ENCODE measurements at regions not wholly inside any gene's neighbourhood (a gene's known extent, or its start where the extent isn't known, plus 50 kb on each side); places are given as distances from the start of the nearest gene placed in this dataset.

DNA sequence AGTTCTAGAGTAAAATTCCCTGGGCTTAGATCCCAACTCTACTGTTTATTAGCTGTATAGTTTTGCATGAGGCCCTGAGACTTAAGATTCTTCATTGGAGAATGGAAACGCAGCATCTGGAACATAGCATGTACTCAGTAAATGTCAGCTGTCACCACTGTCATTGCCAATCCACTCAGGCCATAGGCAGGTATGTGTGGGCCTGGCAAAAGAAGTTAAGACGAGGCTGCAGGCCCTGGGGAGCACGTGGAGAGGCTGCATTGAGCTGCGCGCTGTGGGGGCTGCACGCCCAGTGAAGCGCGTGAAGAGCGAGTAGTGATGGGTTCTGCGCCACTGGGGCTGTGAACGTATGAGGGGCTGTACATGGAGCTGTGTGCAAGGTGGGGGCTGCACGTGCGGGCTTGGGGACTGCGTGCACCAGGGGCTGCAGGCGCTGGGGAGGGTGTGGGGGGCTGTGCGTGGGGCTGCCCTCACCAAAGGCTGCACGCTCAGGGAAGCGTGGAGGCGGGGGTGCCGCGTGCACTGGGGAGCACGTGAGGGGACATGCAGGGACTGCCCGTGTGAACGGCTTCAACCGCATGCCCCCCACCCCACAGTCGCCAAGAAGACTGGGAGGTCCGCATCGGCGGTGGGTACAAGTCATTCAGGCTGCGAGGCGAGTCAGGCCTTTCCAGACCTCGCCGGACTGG lies 85.5 kb downstream of the PRR15 start:
- no peaks in the 10 kb centered on the region for H3K36me3 ChIP-seq (ENCODE audit: control insufficient read depth in 2 of 4, insufficient read depth in 4 of 4, low read length in 3 of 4)
- no peak overlapping the region for H2BK12ac ChIP-seq (ENCODE audit: low read depth, low read length)
- no peak overlapping the region for H4K91ac ChIP-seq (replicated peaks; ENCODE audit: insufficient read length, low read length)
- no peak overlapping the region for H2BK20ac ChIP-seq (ENCODE audit: low read length)
- H4K5ac ChIP-seq (ENCODE audit: insufficient read length, low read depth, low read length), result no peak overlapping the region
- no peak overlapping the region for H3K18ac ChIP-seq (ENCODE audit: extremely low read depth, low read length)
- FAIRE-seq (no peak), DNase-seq (ENCODE audit: low read depth in 1 of 2, low spot score in 2 of 2) (no peak)
- POLR2A ChIA-PET (ENCODE audit: partially characterized antibody), result no interaction called here
- no peak overlapping the region for H3K56ac ChIP-seq (replicated peaks; ENCODE audit: insufficient read length, low read depth, low read length)
- H3K79me1 ChIP-seq (ENCODE audit: low read depth, low read length), result no peaks in the 10 kb centered on the region; the same call in 1 of the 2 replicates
- no peak overlapping the region for H3K27ac ChIP-seq (ENCODE audit: low read depth, low read length)
- H3K23me2 ChIP-seq (ENCODE audit: low read depth, low read length), result no peaks in the 10 kb centered on the region
- CTCF ChIA-PET (ENCODE audit: partially characterized antibody), result interaction anchor here (2.6 to 2.9 kb wide), 2 partner anchors 14 to 19 kb away, joined by 5 to 10 read pairs; no protein-coding TSS in a partner anchor
- H3K9me3 ChIP-seq (ENCODE audit: insufficient read depth in 2 of 2, low read depth in 1 of 2, low read length in 1 of 2), result no peaks in the 10 kb centered on the region
- no peak overlapping the region for H3K4ac ChIP-seq (replicated peaks; ENCODE audit: insufficient read length, low read depth, low read length)
- no peak overlapping the region for H2AK5ac ChIP-seq (ENCODE audit: low read depth, low read length)
- no peak overlapping the region for H3K23ac ChIP-seq (ENCODE audit: insufficient read length)
- H2BK120ac ChIP-seq (replicated peaks; ENCODE audit: low read depth, low read length), result no peak overlapping the region
- H4K8ac ChIP-seq (ENCODE audit: extremely low read depth, insufficient read depth, low read length), result no peak overlapping the region
- no peaks in the 10 kb centered on the region for H3K79me2 ChIP-seq (ENCODE audit: control insufficient read depth in 1 of 2, insufficient read depth in 2 of 2, low read length in 2 of 2)
- H2BK5ac ChIP-seq (ENCODE audit: low read depth, low read length), result no peak overlapping the region
- peaks cover 0 to 3% of the 10 kb centered on the region in 2 experiments for H4K20me1 ChIP-seq (replicated peaks in 1 of 2; ENCODE audit: control insufficient read depth in 1 of 2, insufficient read depth in 2 of 2, low read length in 2 of 2)
- H3K4me1 ChIP-seq (replicated peaks in 1 of 4; ENCODE audit: control insufficient read depth in 3 of 4, insufficient read depth in 4 of 4, low read length in 3 of 4), result no peaks in the 10 kb centered on the region
- H3K27me3 ChIP-seq (replicated peaks in 1 of 4; ENCODE audit: control insufficient read depth in 3 of 4, extremely low read depth in 1 of 4, insufficient read depth in 3 of 4, low read length in 3 of 4), result no peaks in the 10 kb centered on the region
- no peak overlapping the region for H3K4me2 ChIP-seq (ENCODE audit: insufficient read depth in 1 of 2, low read depth in 2 of 2, low read length in 2 of 2)
- H3K9ac ChIP-seq (replicated peaks in 1 of 4; ENCODE audit: extremely low read depth in 1 of 4, low read depth in 3 of 4, low read length in 3 of 4), result no peak overlapping the region
- H2AFZ ChIP-seq (ENCODE audit: low read length), result no peak overlapping the region
- no peak for TF ChIP-seq SIRT6 (IDR thresholded peaks at IDR 0.05; ENCODE audit: low read length)
- TF ChIP-seq JUND (IDR thresholded peaks at IDR 0.05; ENCODE audit: low read length), result no peak
- TF ChIP-seq, protein P1, sequence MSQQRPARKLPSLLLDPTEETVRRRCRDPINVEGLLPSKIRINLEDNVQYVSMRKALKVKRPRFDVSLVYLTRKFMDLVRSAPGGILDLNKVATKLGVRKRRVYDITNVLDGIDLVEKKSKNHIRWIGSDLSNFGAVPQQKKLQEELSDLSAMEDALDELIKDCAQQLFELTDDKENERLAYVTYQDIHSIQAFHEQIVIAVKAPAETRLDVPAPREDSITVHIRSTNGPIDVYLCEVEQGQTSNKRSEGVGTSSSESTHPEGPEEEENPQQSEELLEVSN (IDR thresholded peaks at IDR 0.05), result no peak
- no peak for TF ChIP-seq PHF8 (conservative IDR thresholded peaks at IDR 0.05; ENCODE audit: low read depth, low read length)
- TF ChIP-seq SRF (IDR thresholded peaks at IDR 0.05; ENCODE audit: low read depth, low read length), result no peak
- 96% methylated on average over 20 of the region's 33 CpGs; no CpG with 5 or more reads in 1 of the 2 experiments for WGBS, 2 experiments (ENCODE audit: extremely low coverage in 1 of 2, insufficient coverage in 1 of 2, insufficient read length in 1 of 2, insufficient replicate concordance in 2 of 2, low coverage in 1 of 2, low lambda C conversion rate in 2 of 2, missing lambda C conversion rate in 1 of 2)
- no peak overlapping the region for H3K4me3 ChIP-seq (ENCODE audit: extremely low read depth in 1 of 4, insufficient read depth in 2 of 4, low read depth in 3 of 4, low read length in 4 of 4)
- H3K14ac ChIP-seq (ENCODE audit: insufficient read length), result no peak overlapping the region
- H2BK15ac ChIP-seq (ENCODE audit: low read length), result no peak overlapping the region
